ENCODE measurements at regions not wholly inside any gene's neighbourhood (a gene's known extent, or its start where the extent isn't known, plus 50 kb on each side); places are given as distances from the start of the nearest gene placed in this dataset.
A peak's percentile ranks its signal among the peaks of the same experiment; 100 is the strongest.
"Not testable (repeated sequence)": the region's sequence is repeated elsewhere in the genome, so short reads cannot be mapped to it uniquely, and the experiment has no call there.

- DNase-seq (ENCODE audit: low spot score), result no peak
Observed at GRCh38 chr18:34280000-34280399, 55.3 kb upstream of the NOL4 start.

- no peak for DNase-seq (ENCODE audit: low spot score)
Observed at GRCh38 chr18:34280653-34281052, 55.9 kb upstream of the NOL4 start.

DNA sequence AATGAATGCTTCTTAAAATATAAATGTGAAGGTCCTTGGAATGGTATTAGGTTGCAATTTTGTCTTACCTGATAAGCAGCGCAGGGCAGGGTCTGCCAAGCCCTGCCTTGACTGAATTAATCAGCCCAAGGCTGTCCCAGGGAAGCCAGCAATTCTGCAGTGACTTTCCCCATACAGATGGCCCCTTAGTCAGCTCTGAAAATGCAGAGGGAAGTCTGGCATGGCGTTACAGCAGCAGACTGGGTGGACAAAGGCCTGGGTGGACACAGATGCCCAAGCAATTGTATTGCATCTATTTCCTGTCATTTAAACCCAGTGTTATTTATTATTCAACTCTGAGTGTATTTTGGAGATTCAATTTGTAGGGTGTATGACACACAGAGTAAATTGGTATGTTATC lies 56.6 kb upstream of the NOL4 start:
- no peak for DNase-seq (ENCODE audit: low spot score)

- DNase-seq (ENCODE audit: low spot score), result no peak
Observed at GRCh38 chr18:34281722-34282121, 57.0 kb upstream of the NOL4 start.

DNA sequence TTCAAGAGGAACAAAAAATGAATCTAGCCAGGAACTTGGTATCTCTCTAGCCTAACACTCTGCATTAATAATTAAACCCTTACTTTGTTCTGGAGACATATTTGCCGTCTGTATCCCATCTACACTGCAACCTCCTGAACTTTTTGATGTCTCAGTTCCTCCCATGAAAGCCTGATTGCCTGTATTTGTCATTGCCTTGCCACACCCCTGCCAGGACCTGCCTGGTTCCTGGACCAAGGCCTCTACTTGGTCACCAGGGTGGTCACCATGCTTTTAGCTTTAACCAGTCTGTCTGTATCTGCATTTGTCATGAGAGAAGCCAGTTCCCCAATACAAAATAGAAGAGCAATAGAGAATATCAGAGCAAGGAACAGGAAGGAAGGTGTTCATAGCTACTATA lies 58.8 kb upstream of the NOL4 start:
- no peak for DNase-seq (ENCODE audit: low spot score)

DNA sequence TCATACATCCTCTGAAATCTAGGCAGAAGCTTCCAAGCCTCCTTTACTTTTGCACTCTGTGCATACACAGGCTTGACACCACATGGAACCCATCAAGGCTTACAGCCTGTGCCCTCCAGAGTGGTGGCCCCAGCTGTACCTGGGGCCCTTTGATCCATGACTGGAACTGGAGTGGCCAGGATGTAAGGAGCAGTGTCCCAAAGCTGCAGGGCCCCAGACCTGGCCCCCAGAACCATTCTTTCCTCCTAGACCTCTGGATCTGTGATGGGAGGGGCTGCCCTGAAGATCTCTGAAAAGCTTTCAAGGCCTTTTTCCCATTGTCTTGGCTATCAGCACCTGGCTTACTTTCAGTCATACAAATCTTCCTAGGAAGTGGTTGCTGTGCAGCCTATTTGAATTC lies 63.1 kb upstream of the NOL4 start:
- DNase-seq (ENCODE audit: low spot score), result no peak

DNA sequence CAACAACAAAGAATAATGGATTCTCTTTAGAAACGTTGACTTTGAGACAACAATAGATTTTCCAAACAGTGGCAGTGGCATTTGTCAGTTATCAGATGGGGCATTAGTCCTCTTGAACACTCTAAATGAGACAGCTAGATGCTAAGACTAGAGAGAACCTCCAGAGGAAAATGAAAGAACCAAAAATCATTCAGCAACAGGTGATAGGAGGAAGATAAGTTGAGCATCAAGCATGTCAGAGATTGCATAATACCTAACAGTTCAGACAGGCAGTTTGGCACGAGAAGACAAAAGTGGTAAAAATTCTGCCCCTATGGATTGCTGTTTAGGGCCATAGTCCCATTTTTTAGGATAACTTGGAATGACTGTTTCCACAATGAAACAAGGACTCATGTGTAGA lies 67.9 kb upstream of the NOL4 start:
- no peak for DNase-seq (ENCODE audit: low spot score)

GRCh38 chr18:34297287-34297686 lies 72.6 kb upstream of the NOL4 start:
- DNase-seq (ENCODE audit: low spot score), result no peak

DNA sequence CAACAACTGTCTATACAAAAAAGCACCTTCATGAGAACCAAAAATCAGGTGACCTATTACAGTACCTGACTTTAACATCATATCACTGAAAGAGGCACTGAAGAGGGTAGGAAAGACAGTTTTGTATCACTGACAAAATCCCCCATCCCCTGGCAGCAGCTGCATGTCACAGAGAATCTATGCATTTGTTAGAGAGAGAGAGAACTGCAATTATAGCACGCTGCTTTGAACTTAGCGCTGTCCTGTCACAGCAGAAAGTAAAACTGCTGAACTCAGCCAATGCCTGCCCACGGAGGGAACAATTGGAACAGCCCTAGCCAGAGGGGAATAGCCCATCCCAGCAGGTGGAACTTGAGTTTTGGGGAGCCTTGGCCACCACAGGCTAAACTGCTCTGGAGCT lies 75.1 kb upstream of the NOL4 start:
- DNase-seq (ENCODE audit: low spot score), result no peak

DNA sequence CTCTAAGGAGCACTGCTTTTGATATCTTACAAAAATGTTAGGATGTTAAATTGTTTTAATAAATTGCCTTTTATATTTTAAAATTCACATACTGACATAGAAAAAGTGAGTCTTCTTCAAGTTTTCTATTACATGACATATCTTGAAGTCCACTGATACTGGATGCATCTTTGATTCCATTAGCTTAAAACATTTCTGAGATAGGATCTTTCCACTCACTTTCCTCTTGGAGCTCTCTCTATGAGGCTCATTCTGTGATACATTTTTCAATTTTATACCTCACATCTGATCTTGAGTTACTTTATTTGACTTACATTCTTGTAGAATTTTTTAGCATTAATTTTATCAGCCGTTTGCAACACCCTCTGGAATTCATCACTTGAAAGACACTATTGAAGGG lies 86.8 kb upstream of the NOL4 start:
- no peak for DNase-seq (ENCODE audit: low spot score)

DNA sequence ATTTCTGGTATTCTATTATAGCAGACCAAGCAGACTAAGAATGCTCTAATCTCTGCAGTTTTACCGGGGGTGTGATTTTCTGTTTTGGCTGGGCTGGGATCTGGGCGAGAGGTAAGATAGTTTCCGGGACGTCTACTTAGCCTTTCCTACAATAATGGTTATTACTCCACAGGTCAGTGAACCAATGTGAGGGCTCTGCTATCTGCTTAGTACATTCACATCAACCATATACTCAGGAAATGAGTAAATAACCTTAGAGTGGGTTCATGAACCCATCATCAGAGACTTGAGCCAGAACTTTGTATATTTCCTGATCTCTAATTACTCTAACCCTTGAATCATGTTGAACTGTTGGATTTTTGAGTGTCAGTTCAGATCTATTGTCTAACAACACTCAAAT lies 90.1 kb upstream of the NOL4 start:
- DNase-seq (ENCODE audit: low spot score), result no peak

- DNase-seq (ENCODE audit: low spot score), result no peak
Observed at GRCh38 chr18:34315591-34316352, 91.1 kb upstream of the NOL4 start.

DNA sequence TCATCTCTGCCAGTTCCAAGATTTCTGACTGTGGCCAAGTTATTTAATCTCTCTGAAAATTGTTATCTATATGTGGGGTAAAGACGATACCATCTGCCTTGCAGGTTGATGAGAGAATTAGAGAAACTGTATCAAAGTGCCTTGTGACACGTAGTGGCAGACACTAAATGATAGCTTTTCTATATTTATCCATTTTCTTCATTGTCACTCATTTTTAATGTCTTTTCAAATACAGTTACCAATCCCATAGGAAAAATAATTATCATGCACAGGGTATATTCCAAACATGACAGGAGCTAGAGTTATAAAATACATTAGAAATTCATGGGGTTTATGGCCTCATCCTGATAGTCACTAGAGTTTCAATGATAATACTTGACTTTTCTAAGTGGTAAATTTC lies 95.6 kb upstream of the NOL4 start:
- no peak for DNase-seq (ENCODE audit: low spot score)

GRCh38 chr18:34321066-34321465 lies 96.4 kb upstream of the NOL4 start:
- no peak for DNase-seq (ENCODE audit: low spot score)

GRCh38 chr18:34322365-34323289 lies 97.9 kb upstream of the NOL4 start:
- DNase-seq (ENCODE audit: low spot score), result peak; percentile 6

DNA sequence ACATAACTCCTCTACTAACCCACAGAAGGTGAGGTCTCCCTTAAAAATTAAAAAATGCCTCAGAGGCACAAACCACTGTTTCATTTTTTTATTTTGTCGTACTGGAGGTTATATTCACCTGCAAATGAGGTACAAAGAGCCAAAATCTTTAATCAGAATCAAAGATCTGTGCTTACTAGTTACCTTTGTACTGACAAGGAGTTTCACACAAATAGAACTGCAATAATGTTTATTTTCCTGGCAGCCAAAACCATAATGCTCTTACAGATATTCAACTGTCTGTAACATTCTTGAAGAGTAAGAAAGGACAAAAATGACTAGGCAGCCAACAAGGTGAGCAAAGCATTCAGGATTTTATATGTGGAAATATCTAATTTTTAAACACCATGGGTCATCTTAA lies 105.1 kb upstream of the NOL4 start:
- no peak for DNase-seq (ENCODE audit: low spot score)

DNA sequence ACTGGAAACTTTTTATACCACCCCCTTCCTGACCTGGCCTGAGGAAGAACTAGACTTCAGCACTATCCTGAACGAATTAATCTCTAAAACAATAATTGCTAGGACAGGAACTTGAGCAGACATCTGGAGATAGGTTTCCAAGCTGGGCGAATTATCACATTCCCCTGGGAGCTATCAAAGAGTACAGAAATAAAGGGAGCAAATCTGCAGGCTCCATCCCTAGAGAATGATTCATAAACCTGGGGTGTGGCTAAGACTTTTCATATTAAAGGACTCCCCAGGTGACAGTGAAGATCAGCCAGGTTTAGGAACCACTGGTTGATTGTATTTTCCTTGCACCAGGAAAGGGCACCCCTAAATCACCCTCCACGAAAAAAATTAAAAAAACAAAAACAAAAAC lies 105.6 kb upstream of the NOL4 start:
- DNase-seq (ENCODE audit: low spot score), result no peak

- DNase-seq (ENCODE audit: low spot score), result not testable (repeated sequence)
Observed at GRCh38 chr18:34330907-34331306, 106.2 kb upstream of the NOL4 start.

GRCh38 chr18:34331343-34331742 lies 106.6 kb upstream of the NOL4 start:
- not testable (repeated sequence) for DNase-seq (ENCODE audit: low spot score)

DNA sequence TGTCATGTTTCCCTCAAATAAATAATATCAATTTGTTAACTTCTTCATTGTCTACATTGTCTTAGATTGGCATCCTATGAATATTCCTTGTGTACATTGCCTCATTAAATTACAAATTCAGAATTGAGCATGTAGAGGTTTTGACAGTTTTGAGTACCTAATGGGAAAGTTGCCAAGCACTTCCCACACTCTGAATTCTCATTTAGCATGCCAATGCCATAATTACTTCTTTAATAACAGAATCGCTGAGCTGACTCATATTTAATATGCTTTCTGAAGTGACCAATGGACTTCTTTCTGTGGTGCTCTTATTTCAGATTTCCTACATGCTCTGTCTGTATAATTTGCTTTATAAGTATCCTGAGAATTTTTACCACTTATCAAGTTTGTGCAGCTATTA lies 114.4 kb upstream of the NOL4 start:
- no peak for DNase-seq (ENCODE audit: low spot score)

- DNase-seq (ENCODE audit: low spot score), result no peak
Observed at GRCh38 chr18:34342960-34343359, 118.2 kb upstream of the NOL4 start.

DNA sequence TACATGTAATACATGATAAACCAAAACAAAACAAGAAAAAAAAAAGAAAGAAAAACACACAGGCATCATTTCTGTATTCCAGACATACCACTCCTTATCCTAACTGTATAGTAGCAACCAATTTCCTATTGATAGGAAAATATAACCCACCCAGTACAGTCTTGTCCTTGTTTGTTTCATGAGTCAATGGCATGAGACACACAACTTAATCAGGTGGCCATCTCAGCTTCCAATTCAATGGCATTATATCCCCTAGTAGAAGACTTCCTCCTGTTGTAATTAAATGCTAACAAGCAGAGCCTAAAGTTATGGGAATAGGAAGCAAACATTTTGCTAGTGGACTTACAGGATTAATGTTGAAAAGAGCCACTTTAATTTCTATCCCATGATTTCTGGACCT lies 121.0 kb upstream of the NOL4 start:
- no peak for DNase-seq (ENCODE audit: low spot score)

GRCh38 chr18:34350778-34351177 lies 126.1 kb upstream of the NOL4 start:
- no peak for DNase-seq (ENCODE audit: low spot score)
